Dendritic cell treated with granulocyte-macrophage colony-stimulating factor and Interleukin-4, amounts not matched to agents 40 ng/mL and 50 ng/mL, for 4 days (primary cell): ENCODE measurements at regions not wholly inside any gene's neighbourhood (a gene's known extent, or its start where the extent isn't known, plus 50 kb on each side); places are given as distances from the start of the nearest gene placed in this dataset.

Experiments used
- H3K27ac Mint-ChIP-seq: one replicate; pipeline ENCODE4 v1.8.0; 2022; ENCODE audit warnings: mild to moderate bottlenecking, mixed read lengths
- H3K27me3 Mint-ChIP-seq: one replicate; pipeline ENCODE4 v1.8.0; 2022; ENCODE audit warnings: mild to moderate bottlenecking, mixed read lengths
- H3K36me3 Mint-ChIP-seq: one replicate; pipeline ENCODE4 v1.8.0; 2022; ENCODE audit warnings: low read depth, mixed read lengths
- H3K4me1 Mint-ChIP-seq: one replicate; pipeline ENCODE4 v1.8.0; 2022; ENCODE audit warnings: low read depth, mixed read lengths
- H3K4me3 Mint-ChIP-seq: one replicate; pipeline ENCODE4 v1.8.0; 2022; ENCODE audit warnings: mild to moderate bottlenecking, moderate library complexity, mixed read lengths
- H3K9me3 Mint-ChIP-seq: one replicate; pipeline ENCODE4 v1.8.0; 2022; ENCODE audit warnings: mixed read lengths
- intact Hi-C: fragments of 100-400 bp; cut with micrococcal nuclease; formaldehyde crosslinking; loops from one replicate; pipeline ENCODE4 v1.15.0; 2022

DNA sequence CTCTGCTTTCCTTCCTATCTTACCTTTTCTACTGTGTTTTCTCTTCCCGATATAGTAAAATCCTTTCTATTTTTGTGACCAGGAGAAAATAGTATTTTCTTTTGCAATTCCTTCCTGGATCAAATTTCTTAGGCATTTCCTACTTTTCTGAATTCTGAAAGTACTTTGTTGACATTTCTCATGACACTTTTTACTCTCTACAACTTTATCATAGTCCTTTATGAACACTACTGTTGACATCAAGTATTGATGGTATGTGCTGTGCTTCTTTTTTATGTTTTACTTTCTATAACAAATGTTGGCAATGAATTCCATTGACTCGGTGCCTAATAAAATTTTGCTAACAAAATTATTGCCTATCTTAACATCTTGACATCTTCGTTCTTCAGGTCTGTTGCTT, 217.7 kb upstream of the TCF4 start:
- Mint-ChIP-seq H3K4me1 (no peaks in the 10 kb centered on the region), H3K27ac (no peak overlapping the region), H3K4me3 (no peak overlapping the region), H3K36me3 (no peaks in the 10 kb centered on the region), H3K9me3 (peaks cover 11% of the 10 kb centered on the region), H3K27me3 (no peaks in the 10 kb centered on the region)
- intact Hi-C loops, result no loop called here

GRCh38 chr18:55795101-55795669, 207.2 kb upstream of the TCF4 start:
- intact Hi-C loops, result no loop called here
- Mint-ChIP-seq H3K27me3 (no peaks in the 10 kb centered on the region), H3K4me3 (no peak overlapping the region), H3K27ac (no peak overlapping the region), H3K9me3 (no peaks in the 10 kb centered on the region), H3K4me1 (no peaks in the 10 kb centered on the region), H3K36me3 (no peaks in the 10 kb centered on the region)

- Mint-ChIP-seq H3K27me3 (no peaks in the 10 kb centered on the region), H3K27ac (no peak overlapping the region), H3K36me3 (no peaks in the 10 kb centered on the region), H3K4me1 (no peaks in the 10 kb centered on the region), H3K9me3 (no peaks in the 10 kb centered on the region), H3K4me3 (no peak overlapping the region)
- intact Hi-C loops, result no loop called here
Measured at GRCh38 chr18:55794288-55795052, 206.5 kb upstream of the TCF4 start.

- Mint-ChIP-seq H3K4me1 (no peaks in the 10 kb centered on the region), H3K4me3 (no peak overlapping the region), H3K36me3 (no peaks in the 10 kb centered on the region), H3K27ac (no peak overlapping the region), H3K9me3 (no peaks in the 10 kb centered on the region), H3K27me3 (no peaks in the 10 kb centered on the region)
- intact Hi-C loops, result no loop called here
Measured at GRCh38 chr18:55790296-55790695, 202.3 kb upstream of the TCF4 start.

GRCh38 chr18:55787536-55788073, 199.6 kb upstream of the TCF4 start:
- intact Hi-C loops, result loop anchor here (10.0 kb wide), 1 partner anchor 787 kb away; no protein-coding TSS in a partner anchor
- H3K9me3 Mint-ChIP-seq, result no peaks in the 10 kb centered on the region
- no peak overlapping the region for H3K4me3 Mint-ChIP-seq
- no peaks in the 10 kb centered on the region for H3K27me3 Mint-ChIP-seq
- no peaks in the 10 kb centered on the region for H3K36me3 Mint-ChIP-seq
- H3K4me1 Mint-ChIP-seq, result no peaks in the 10 kb centered on the region
- H3K27ac Mint-ChIP-seq, result no peak overlapping the region

DNA sequence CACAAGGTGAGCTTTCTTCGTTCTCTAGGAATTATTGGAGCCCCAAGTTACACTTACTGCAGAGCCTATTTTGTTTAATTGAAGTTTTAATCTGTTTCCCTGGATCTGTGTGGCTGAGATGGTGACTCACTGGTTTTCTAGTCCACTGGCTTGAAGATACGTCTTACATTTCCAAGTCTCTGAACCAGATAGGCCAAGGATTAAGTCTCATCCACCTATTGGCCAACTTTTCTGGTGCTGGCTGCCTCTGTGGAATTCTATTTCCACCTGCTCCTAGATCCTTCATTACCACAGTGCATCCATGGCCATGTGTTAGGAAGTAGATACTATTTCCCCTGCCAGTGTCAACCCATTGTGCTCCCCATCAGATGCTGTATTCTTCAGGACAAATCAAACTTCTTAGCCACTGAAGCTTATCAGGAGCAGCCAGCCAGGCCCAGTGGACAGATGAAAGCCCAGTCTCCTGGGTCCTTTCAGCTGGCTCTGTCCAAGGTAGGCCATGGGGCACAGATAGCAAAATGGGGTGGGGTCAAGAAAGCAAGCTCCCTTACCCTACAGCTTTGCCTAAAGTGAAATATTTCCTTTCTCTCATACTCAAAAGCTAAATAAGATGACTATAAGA, 198.8 kb upstream of the TCF4 start:
- intact Hi-C loops, result loop anchor here (10.0 kb wide), 1 partner anchor 788 kb away; no protein-coding TSS in a partner anchor
- H3K27me3 Mint-ChIP-seq, result peaks cover 1% of the 10 kb centered on the region
- H3K27ac Mint-ChIP-seq, result no peak overlapping the region
- no peak overlapping the region for H3K4me3 Mint-ChIP-seq
- no peaks in the 10 kb centered on the region for H3K9me3 Mint-ChIP-seq
- H3K36me3 Mint-ChIP-seq, result no peaks in the 10 kb centered on the region
- no peaks in the 10 kb centered on the region for H3K4me1 Mint-ChIP-seq

GRCh38 chr18:55783921-55784320, 195.9 kb upstream of the TCF4 start:
- Mint-ChIP-seq H3K4me3 (no peak overlapping the region), H3K36me3 (no peaks in the 10 kb centered on the region), H3K27ac (no peak overlapping the region), H3K27me3 (peaks cover 24% of the 10 kb centered on the region), H3K4me1 (peaks cover 12% of the 10 kb centered on the region), H3K9me3 (no peaks in the 10 kb centered on the region)
- intact Hi-C loops, result loop anchor here (5.0 to 10.0 kb wide), 3 partner anchors 442 to 791 kb away; no protein-coding TSS in a partner anchor

DNA sequence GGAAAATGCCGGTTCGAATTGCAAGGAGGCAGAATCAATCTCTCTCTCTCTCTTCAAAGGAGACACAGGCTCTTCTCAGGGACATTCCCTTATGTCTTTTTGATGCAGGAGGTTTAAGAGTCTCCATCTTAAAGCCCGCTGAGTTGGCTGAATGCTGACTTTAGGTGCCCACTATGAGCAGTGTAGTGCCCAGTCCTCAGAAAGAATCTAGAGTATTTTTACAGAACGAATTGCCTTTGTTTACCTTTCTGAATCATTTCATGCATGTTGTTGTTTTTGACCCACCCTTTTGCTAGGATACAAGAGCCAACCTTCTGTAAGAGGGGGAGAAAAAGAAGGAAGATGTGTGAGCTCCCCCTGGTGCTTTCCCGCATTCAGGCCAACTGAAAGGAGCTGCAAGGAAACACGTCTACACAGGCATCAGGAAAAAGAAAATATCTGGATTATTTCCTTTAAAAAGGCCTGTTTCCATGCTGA, 193.5 kb upstream of the TCF4 start:
- H3K9me3 Mint-ChIP-seq, result no peaks in the 10 kb centered on the region
- H3K36me3 Mint-ChIP-seq, result no peaks in the 10 kb centered on the region
- peaks cover 24% of the 10 kb centered on the region for H3K27me3 Mint-ChIP-seq
- intact Hi-C loops, result loop anchor here (1.0 to 10.0 kb wide), 4 partner anchors 366 to 793 kb away; no protein-coding TSS in a partner anchor
- peaks cover 19% of the 10 kb centered on the region for H3K4me1 Mint-ChIP-seq
- H3K27ac Mint-ChIP-seq, result no peak overlapping the region
- no peak overlapping the region for H3K4me3 Mint-ChIP-seq

GRCh38 chr18:55780586-55781071, 192.6 kb upstream of the TCF4 start:
- Mint-ChIP-seq H3K36me3 (no peaks in the 10 kb centered on the region), H3K27ac (no peak overlapping the region), H3K4me3 (peak overlapping the region; percentile 70), H3K9me3 (no peaks in the 10 kb centered on the region), H3K27me3 (peaks cover 24% of the 10 kb centered on the region), H3K4me1 (peaks cover 19% of the 10 kb centered on the region)
- intact Hi-C loops, result loop anchor here (1.0 to 10.0 kb wide), 4 partner anchors 365 to 794 kb away; no protein-coding TSS in a partner anchor

GRCh38 chr18:55779691-55780585, 191.9 kb upstream of the TCF4 start:
- Mint-ChIP-seq H3K4me1 (peaks cover 19% of the 10 kb centered on the region), H3K9me3 (no peaks in the 10 kb centered on the region), H3K27me3 (peaks cover 24% of the 10 kb centered on the region), H3K36me3 (no peaks in the 10 kb centered on the region), H3K27ac (peak overlapping the region; percentile 11), H3K4me3 (peak overlapping the region; percentile 70)
- intact Hi-C loops, result loop anchor here (5.0 to 10.0 kb wide), 4 partner anchors 193 to 795 kb away; partner anchors contain the start of gene TCF4

DNA sequence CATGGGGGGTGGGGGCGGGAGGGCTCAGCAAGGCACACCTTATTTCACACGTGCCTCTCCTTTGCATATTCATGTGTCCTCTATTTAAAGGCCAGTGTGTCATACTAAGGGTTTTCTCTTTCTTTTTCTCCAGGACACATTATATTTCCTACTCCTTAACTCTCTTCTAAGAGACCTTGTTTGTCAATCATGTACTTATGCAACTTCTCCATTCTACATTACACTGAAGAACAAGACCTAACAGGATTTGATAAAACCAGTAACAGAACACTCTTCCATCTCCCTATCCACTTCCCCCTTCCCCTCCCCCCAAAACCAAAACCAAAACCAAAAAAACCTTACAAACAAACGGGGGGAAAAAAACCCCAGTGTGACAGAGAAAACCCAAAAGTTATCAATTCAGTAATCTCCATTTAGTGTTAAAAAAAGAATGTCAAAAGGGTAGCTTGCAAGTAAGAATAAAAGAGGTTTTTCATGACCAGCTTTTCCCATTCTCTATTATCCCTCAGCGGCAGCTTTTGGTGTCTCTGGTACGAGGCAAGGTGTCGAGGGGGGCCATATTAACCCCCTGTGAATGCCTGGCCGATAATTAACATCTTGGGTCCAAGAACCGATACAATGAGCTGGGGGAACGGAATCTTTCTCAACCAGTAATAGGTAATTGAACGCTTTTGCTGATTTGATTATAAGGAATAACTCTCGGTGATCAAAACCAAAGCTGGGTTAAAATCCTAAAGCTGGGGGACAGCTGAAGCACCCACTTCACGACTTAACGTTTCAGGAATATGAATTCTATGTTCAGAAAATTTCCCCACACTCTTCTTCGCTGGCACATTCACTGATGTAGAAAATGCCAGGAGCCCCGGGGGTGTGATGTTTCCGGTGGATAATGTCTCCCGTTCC, 191.0 kb upstream of the TCF4 start:
- peaks cover 19% of the 10 kb centered on the region for H3K4me1 Mint-ChIP-seq
- H3K9me3 Mint-ChIP-seq, result no peaks in the 10 kb centered on the region
- H3K4me3 Mint-ChIP-seq, result peak overlapping the region; percentile 70
- no peaks in the 10 kb centered on the region for H3K36me3 Mint-ChIP-seq
- H3K27ac Mint-ChIP-seq, result peak overlapping the region; percentile 18
- peaks cover 24% of the 10 kb centered on the region for H3K27me3 Mint-ChIP-seq
- intact Hi-C loops, result loop anchor here (5.0 kb wide), 1 partner anchor 192 kb away; the partner anchor contains the start of gene TCF4

DNA sequence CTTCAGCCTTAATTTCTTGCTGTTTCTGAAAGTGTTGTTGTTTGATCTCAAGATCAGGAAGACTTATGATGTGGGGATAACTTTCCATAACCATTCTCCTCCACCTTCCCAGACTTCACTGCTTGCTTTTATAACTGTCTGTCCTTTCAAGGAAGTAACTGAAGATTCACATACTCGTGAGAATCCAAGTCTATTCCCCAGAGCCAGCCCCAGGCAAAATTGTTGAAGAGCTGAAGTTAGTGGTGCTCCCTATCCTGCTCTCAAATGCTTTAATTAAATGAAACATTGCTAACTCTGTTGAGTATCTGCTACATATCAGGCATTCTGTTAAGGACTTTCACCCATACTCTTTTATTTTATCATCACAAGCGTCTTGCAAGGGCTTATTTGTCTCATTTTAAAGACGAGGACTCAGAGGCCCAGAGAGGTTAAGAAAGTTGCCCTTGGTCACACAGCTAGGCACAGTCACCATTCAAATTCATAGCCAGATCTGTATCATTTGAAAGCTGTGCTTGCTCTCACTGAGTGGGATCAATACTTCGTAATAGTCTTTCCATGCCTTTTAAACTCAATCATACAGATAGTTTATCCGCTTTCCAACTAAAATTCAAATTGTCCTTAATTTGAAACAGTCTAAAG, 189.8 kb upstream of the TCF4 start:
- Mint-ChIP-seq H3K27ac (no peak overlapping the region), H3K27me3 (peaks cover 24% of the 10 kb centered on the region), H3K4me3 (no peak overlapping the region), H3K4me1 (peaks cover 19% of the 10 kb centered on the region), H3K9me3 (no peaks in the 10 kb centered on the region), H3K36me3 (no peaks in the 10 kb centered on the region)
- intact Hi-C loops, result loop anchor here (5.0 kb wide), 1 partner anchor 190 kb away; the partner anchor contains the start of gene TCF4
